Gastrocnemius medialis (tissue), 4 donors: ENCODE measurements at regions not wholly inside any gene's neighbourhood (a gene's known extent, or its start where the extent isn't known, plus 50 kb on each side); places are given as distances from the start of the nearest gene placed in this dataset.

Experiments used
- POLR2A ChIP-seq, 2 donors: fragments of 450-650 bp; IDR thresholded peaks; one replicate each; pipeline ENCODE4 v1.6.1; 2017; ENCODE audit warnings: antibody characterized with exemption in 2 of 2, mild to moderate bottlenecking in 2 of 2, moderate library complexity in 2 of 2
- TF ChIP-seq, protein P1 (sequence below), 5 experiments: fragments of 450-650 bp in 3 of 5; fragments of 200-600 bp in 2 of 5; sonication (generic) in 2 of 5; IDR thresholded peaks in 4 of 5; conservative IDR thresholded peaks in 1 of 5; 1 replicate in 4 of 5; 2 replicates in 1 of 5; pipeline ENCODE4 v1.5.1; 2016 to 2019; ENCODE audit warnings: antibody characterized with exemption in 5 of 5, mild to moderate bottlenecking in 3 of 5, moderate library complexity in 3 of 5

DNA sequence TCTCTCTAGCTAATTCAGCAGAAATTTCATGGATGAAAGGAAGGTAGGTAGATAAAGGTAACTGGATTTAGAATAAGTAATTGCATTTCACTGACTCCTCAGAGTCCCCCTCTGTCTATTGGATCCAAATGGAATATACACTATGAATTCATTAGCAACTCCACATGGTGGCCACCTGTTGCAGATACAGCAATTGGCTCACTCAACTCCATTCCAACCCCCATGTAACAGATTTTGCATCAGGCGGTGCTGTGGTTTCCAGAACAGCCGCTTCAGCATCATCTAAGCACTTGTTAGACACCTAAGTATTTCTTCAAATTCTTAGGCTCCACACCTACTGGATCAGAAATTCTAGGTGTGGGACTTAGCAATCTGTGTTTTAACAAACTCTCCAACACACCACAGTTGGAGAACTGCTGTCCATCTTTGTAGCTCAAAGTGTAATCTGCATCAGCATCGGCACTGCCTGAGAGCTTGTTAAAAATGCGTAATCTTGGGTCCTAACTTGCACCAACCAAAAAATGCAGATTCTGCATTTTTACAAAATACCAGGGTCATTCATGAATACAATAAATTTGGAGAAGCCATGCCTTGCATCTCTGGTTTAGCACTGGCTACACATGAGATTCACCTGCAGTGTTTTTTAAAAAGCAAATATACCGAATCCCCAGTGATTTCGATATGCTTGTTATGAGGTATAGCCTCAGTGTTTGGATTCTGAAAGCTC, 413.8 kb upstream of the CD180 start:
- TF ChIP-seq, protein P1, sequence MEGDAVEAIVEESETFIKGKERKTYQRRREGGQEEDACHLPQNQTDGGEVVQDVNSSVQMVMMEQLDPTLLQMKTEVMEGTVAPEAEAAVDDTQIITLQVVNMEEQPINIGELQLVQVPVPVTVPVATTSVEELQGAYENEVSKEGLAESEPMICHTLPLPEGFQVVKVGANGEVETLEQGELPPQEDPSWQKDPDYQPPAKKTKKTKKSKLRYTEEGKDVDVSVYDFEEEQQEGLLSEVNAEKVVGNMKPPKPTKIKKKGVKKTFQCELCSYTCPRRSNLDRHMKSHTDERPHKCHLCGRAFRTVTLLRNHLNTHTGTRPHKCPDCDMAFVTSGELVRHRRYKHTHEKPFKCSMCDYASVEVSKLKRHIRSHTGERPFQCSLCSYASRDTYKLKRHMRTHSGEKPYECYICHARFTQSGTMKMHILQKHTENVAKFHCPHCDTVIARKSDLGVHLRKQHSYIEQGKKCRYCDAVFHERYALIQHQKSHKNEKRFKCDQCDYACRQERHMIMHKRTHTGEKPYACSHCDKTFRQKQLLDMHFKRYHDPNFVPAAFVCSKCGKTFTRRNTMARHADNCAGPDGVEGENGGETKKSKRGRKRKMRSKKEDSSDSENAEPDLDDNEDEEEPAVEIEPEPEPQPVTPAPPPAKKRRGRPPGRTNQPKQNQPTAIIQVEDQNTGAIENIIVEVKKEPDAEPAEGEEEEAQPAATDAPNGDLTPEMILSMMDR (IDR thresholded peaks at IDR 0.05 in 4 of 5, conservative IDR thresholded peaks at IDR 0.05 in 1 of 5) = no peak
- no peak for TF ChIP-seq POLR2A (IDR thresholded peaks at IDR 0.05)
